ENCODE measurements at regions not wholly inside any gene's neighbourhood (a gene's known extent, or its start where the extent isn't known, plus 50 kb on each side); places are given as distances from the start of the nearest gene placed in this dataset.
A peak's percentile ranks its signal among the peaks of the same experiment; 100 is the strongest.

DNA sequence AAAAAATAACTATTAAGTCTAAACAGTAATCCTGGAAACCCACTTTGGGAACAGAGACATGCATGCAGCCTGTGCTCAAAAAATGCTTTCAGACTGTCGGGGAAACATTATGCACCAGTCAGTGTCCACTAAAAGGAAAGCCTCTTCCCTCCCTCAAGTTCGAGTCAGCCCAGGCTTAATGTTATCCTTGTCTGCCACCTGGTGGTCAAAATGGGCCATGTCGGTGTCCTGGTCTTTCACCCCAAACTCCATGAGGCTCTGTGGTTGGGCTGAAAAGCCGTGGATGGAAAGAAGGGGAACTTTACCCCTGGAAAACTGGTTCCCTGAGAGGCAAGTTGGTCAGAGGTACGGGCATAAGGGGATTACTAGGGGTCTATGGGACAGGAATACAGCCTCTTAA lies 88.4 kb upstream of the ZNF492 start:
- no peaks in the 10 kb centered on the region for H3K4me1 ChIP-seq
- H3K27ac ChIP-seq: no peak overlapping the region
- TF ChIP-seq POLR2AphosphoS5 (IDR thresholded peaks at IDR 0.05): no peak
- TF ChIP-seq, protein P1, sequence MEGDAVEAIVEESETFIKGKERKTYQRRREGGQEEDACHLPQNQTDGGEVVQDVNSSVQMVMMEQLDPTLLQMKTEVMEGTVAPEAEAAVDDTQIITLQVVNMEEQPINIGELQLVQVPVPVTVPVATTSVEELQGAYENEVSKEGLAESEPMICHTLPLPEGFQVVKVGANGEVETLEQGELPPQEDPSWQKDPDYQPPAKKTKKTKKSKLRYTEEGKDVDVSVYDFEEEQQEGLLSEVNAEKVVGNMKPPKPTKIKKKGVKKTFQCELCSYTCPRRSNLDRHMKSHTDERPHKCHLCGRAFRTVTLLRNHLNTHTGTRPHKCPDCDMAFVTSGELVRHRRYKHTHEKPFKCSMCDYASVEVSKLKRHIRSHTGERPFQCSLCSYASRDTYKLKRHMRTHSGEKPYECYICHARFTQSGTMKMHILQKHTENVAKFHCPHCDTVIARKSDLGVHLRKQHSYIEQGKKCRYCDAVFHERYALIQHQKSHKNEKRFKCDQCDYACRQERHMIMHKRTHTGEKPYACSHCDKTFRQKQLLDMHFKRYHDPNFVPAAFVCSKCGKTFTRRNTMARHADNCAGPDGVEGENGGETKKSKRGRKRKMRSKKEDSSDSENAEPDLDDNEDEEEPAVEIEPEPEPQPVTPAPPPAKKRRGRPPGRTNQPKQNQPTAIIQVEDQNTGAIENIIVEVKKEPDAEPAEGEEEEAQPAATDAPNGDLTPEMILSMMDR (IDR thresholded peaks at IDR 0.05): peak in 3 of 4 experiments; percentile 47 to 86 (median 62)
- 6 to 33% methylated on average over 2 to 5 of the region's 5 CpGs for WGBS, 2 donors (ENCODE audit: low coverage in 1 of 2)
- no peak for ATAC-seq
- H3K36me3 ChIP-seq: no peaks in the 10 kb centered on the region
- peaks cover 0 to 35% (median 0%) of the 10 kb centered on the region in 3 donors for H3K9me3 ChIP-seq
- no peaks in the 10 kb centered on the region for H3K27me3 ChIP-seq
- H3K4me3 ChIP-seq: no peak overlapping the region

DNA sequence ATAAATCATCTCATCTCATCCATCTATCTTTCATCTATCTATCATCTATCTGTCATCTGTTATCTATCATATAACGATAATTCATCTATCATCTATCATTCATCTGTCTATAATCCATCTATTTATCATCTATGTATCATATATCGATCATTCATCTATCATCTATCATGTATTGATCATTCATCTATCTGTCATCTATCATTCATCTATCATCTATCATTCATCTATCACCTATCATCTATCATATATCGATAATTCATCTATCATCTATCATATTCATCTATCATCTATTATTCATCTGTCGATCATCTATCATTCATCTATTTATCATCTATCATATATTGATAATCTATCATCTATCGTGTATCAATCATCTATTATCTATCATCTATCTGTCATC lies 100.4 kb upstream of the ZNF492 start:
- WGBS, 2 donors (ENCODE audit: low coverage in 1 of 2): 85% methylated on average over 5 of the region's 5 CpGs
- Histone ChIP-seq H3K4me1 (peaks cover 0 to 9% (median 0%) of the 10 kb centered on the region in 3 donors), H3K9me3 (peaks cover 0 to 15% (median 0%) of the 10 kb centered on the region in 3 donors), H3K27me3 (peaks cover 34% of the 10 kb centered on the region), H3K36me3 (no peaks in the 10 kb centered on the region), H3K27ac (no peak overlapping the region), H3K4me3 (no peak overlapping the region)
- TF ChIP-seq, protein P1 (IDR thresholded peaks at IDR 0.05): no peak
- TF ChIP-seq EP300 (IDR thresholded peaks at IDR 0.05): no peak
- TF ChIP-seq POLR2AphosphoS5 (IDR thresholded peaks at IDR 0.05): no peak
- no peak for TF ChIP-seq POLR2A (IDR thresholded peaks at IDR 0.05)
- ATAC-seq: no peak

DNA sequence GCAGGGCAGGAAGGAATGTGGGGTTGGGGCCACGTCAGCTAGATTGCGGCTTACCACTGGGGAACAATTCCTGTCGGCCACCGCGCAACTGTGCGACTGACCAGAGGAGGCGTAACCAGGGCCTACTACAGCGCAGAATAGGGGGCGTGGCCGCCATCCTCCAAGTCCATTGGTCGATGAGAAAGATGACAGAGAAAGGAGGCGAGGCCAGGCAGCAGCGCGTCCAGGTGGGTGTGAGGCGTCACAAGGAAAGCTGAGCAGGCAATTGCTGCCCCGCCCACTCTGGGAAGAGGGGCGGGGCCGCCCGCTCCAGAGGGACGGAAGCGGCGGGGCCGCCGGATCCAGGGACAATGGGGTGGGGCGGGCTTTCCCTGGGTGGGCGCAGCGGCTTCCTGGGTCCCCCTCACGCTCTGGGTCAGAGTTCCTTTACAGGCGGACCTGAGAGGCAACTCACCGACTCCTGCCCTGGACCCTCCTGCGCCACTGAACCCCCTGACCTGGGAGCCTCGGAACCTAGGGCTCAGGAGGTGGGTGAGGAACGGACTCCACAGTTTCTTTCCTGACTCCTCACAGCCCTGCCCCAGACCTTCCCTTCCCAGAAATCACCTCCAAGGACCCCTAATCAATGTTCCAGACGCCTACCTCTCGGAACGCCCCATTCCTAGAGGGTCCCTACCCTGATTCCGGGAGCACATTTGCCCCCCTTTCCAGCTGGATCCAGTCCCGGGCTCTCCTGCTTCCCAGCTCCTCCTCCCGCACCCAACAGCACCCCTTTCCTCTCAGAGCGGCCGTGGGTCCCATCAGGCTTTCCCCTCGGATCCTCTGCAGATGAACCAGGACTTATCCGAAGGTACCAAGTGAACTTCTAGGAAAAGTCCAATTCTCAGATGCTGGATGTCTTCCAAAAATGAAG lies 101.5 kb upstream of the ZNF492 start:
- H3K27ac ChIP-seq: peak overlapping the region in 2 of 4 donors; percentile 26 to 79
- peaks cover 0 to 9% (median 0%) of the 10 kb centered on the region in 3 donors for H3K4me1 ChIP-seq
- TF ChIP-seq EP300 (IDR thresholded peaks at IDR 0.05) (no peak), POLR2A (IDR thresholded peaks at IDR 0.05) (peak in 1 of 2 donors; percentile 22)
- TF ChIP-seq, protein P1 (IDR thresholded peaks at IDR 0.05): peak in 2 of 4 experiments; percentile 6 to 43
- H3K9me3 ChIP-seq: peaks cover 0 to 15% (median 0%) of the 10 kb centered on the region in 3 donors
- ATAC-seq: peak; percentile 95
- H3K4me3 ChIP-seq: peak overlapping the region; percentile 17 to 44
- H3K27me3 ChIP-seq: peaks cover 38% of the 10 kb centered on the region
- no peaks in the 10 kb centered on the region for H3K36me3 ChIP-seq
- 3 to 4% methylated on average over 8 to 27 of the region's 43 CpGs for WGBS, 2 donors (ENCODE audit: low coverage in 1 of 2)

DNA sequence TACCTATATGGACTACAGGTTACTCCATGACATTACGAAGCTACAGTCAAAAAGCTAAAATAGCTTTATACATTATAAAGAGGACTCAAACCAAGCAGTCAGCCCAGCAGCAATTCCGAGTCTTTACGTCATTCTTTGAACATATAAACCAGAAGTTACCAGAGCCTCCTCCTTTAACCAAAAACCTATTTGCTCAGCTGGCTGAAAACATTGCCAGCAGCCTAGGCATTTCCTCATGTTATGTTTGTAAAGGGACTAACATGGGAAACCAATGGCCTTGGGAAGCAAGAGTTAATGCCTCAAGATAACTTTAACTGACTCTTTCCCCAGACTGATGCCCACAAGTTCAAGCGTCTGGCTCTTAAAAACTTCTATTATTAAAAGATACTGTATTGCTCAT lies 104.1 kb upstream of the ZNF492 start:
- Histone ChIP-seq H3K27ac (no peak overlapping the region), H3K9me3 (peaks cover 0 to 9% (median 0%) of the 10 kb centered on the region in 3 donors), H3K4me3 (no peak overlapping the region), H3K4me1 (peaks cover 0 to 9% (median 0%) of the 10 kb centered on the region in 3 donors), H3K36me3 (no peaks in the 10 kb centered on the region), H3K27me3 (peaks cover 38% of the 10 kb centered on the region)
- no peak for ATAC-seq
- TF ChIP-seq EP300 (IDR thresholded peaks at IDR 0.05): no peak
- no peak for TF ChIP-seq POLR2A (IDR thresholded peaks at IDR 0.05)
- TF ChIP-seq POLR2AphosphoS5 (IDR thresholded peaks at IDR 0.05): no peak
- 89 to 95% methylated on average over 4 of the region's 4 CpGs for WGBS, 2 donors (ENCODE audit: low coverage in 1 of 2)

DNA sequence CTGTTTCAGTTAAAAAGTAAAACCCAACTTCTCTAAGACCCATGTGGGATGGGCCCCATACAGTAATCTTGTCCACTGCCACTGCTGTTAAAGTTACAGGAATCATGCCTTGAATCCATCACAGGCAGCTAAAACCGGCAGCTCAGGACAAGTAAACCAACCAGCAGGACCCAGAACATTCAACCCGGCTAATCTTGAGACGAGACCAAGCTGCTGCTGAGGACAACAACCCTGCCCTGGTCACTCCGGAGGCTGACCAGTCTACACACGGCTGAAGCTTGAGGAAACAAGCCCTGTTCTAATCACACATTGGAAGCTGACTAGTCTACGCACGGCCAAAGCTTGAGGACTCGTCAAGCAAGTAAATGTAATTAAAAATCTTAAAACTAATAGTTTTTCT lies 105.2 kb upstream of the ZNF492 start:
- Histone ChIP-seq H3K27ac (peak overlapping the region in 1 of 4 donors; percentile 27), H3K4me3 (no peak overlapping the region)
- WGBS, 2 donors (ENCODE audit: low coverage in 1 of 2): 56 to 65% methylated on average over 2 to 6 of the region's 8 CpGs

More for the DNA sequence above, 105.2 kb upstream of the ZNF492 start:
- Histone ChIP-seq H3K9me3 (peaks cover 0 to 9% (median 0%) of the 10 kb centered on the region in 3 donors), H3K27me3 (peaks cover 38% of the 10 kb centered on the region), H3K4me1 (peaks cover 0 to 9% (median 0%) of the 10 kb centered on the region in 3 donors), H3K36me3 (no peaks in the 10 kb centered on the region)
- TF ChIP-seq POLR2AphosphoS5 (IDR thresholded peaks at IDR 0.05) (no peak), EP300 (IDR thresholded peaks at IDR 0.05) (no peak), POLR2A (IDR thresholded peaks at IDR 0.05) (no peak)
- TF ChIP-seq, protein P1 (IDR thresholded peaks at IDR 0.05): no peak
- no peak for ATAC-seq
